HG02943 (cell line): ENCODE measurements at regions not wholly inside any gene's neighbourhood (a gene's known extent, or its start where the extent isn't known, plus 50 kb on each side); places are given as distances from the start of the nearest gene placed in this dataset.
"Not testable (repeated sequence)": the region's sequence is repeated elsewhere in the genome, so short reads cannot be mapped to it uniquely, and the experiment has no call there.

Experiments
- ATAC-seq: cut with Tn5 transposase; IDR thresholded peaks from one replicate; pipeline ENCODE4 v1.9.1; 2021; ENCODE audit warnings: mild to moderate bottlenecking, low read depth, moderate library complexity; ENCODE audit not compliant: unreplicated experiment

DNA sequence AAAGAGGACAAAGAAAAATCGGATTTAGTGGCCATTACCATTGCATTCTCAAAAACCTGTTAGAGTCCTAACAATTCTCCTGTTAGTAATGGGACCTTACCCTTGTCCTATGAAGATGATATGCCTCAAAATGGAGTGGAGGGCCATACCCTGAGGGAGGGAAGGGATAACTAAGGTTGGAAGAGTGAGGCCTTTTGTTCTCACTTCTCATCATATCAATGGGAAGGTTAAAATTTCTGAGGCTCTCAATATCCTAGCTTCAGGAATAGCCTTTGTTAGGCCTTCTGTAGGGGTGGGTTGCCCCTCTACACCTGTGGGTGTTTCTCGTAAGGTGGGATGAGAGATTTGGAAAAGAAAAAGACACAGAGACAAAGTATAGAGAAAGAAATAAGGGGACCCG lies 109.4 kb upstream of the SGIP1 start:
- not testable (repeated sequence) for ATAC-seq

- ATAC-seq: no peak
These were observed 107.6 kb upstream of the SGIP1 start for GRCh38 chr1:66426239-66426853.

GRCh38 chr1:66430815-66431214 lies 103.1 kb upstream of the SGIP1 start:
- not testable (repeated sequence) for ATAC-seq

- ATAC-seq: no peak
These were observed 102.0 kb upstream of the SGIP1 start for GRCh38 chr1:66431999-66432398.

DNA sequence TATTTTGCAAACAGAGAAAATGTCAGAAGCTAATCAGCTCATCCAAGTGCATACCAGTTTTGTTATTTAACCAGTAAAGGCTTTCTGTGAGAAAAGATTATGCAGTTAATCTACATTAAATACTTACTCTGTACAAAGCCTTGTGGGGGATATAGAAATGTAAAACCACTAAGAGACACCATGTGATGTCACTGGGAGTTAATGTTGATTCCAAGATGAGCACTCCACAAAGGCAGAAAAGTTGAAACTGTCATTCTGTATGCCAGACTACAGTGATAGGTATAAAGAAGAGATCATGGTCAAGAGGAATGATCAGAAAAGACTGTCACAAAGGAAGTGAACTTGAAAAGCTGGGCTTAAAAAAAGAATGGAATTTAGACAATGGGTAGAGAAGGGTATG lies 100.3 kb upstream of the SGIP1 start:
- no peak for ATAC-seq

GRCh38 chr1:66434096-66434495 lies 99.9 kb upstream of the SGIP1 start:
- no peak for ATAC-seq

GRCh38 chr1:66435541-66435940 lies 98.4 kb upstream of the SGIP1 start:
- ATAC-seq: no peak

DNA sequence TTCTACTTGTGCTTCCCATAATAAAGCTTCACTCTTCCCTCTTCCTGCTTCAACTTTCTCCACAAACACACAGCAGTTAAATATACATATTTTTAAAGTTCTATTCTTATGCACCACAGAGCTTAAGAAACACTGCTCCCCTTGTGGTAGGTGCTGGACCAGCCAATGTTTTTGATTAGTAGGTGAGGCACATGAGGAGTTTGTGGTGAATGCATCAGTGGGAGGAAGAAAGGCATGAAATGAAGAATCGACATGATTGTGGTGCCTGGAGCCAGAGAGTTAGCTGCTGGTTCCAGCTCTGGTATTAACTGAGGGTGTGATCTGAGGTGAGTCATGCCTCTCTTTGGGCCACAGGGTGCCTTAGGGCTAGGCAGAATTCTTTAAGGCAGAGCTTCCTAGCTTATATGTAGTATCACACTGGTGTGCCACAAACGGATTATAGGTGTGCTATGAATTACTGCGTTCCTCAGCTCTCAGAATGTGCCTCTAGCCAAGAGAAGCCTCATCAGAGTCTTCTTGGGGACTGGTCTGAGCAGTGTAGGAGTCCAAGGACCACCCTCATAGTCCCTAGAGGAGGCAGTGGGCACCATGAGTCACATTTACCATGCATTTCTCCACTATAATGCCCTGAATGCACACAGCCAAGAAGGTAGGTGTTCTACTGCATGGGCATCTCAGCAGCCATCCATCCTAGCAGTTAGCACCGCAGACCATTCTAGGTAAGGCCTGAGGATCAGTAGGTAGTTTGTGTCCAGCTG lies 97.4 kb upstream of the SGIP1 start:
- ATAC-seq: peak; percentile 53

- ATAC-seq: peak; percentile 24
These were observed 96.9 kb upstream of the SGIP1 start for GRCh38 chr1:66437136-66437401.

- no peak for ATAC-seq
These were observed 95.9 kb upstream of the SGIP1 start for GRCh38 chr1:66438062-66438461.

- ATAC-seq: no peak
These were observed 95.5 kb upstream of the SGIP1 start for GRCh38 chr1:66438501-66438900.

DNA sequence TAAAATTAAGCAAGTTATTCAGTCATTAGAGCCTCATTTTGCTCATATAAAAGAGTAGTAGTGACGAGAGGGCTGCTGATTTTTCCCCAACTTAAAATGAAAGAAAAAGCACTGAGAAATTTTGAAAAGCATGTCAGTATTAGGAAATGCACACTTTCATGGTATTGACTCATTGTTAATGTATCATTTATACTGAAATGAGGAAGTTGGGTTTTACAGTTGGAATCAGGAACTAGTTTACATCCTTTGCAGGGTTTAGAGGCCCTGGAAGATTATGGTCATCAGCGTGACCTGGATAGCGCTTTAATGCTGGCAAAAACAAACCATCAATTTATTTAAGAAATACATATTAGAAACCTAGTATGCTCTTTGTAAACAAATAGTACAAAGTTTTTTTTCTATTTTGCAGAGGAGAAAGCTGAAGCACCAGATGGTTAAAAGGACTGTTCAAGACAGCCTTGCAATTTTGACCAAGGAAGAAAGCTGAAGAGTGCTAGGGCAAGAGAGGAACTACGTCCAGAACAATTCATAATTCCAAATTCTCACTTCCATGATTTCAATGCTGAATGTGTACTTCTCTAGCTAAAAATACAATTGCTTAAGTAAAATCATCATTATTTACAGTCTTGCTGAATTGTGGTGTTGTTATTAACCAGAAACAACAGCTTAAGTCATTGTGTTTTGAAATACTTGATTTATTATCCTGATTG lies 94.8 kb upstream of the SGIP1 start:
- peak; percentile 47 for ATAC-seq

GRCh38 chr1:66443793-66444192 lies 90.2 kb upstream of the SGIP1 start:
- no peak for ATAC-seq

GRCh38 chr1:66444438-66445265 lies 89.3 kb upstream of the SGIP1 start:
- ATAC-seq: no peak

DNA sequence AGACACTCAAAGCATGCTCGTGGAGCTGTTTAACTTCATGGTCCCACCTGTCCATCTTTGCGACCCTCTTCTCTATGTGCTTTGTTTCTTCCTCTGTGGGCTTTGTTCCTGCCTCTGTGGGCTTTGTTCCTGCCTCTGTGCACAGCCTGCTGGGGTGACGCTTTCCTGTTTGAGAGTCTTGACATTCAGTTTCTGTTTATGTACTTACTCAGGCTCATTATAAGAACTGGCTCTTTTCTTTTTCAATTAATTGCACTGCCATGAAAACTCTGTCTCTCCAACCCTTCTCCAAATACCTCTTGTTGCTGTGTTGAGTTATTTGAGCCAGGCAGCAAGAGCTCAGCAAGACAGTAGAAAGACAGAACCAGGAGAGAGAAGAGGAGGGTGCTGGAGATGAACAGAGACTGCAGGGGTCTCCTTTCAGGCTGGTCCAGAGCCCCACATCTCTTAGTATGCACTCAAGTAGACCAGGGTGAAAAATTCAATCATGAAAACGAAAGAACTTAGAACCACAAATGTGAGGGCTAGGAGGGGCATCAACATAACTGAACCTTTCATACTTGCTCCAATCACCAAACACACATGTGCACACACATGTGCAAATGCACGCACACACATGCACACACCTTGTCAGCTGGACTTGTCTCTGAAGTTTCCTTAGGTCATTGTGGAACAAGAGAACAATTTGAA lies 88.3 kb upstream of the SGIP1 start:
- peak; percentile 79 for ATAC-seq

DNA sequence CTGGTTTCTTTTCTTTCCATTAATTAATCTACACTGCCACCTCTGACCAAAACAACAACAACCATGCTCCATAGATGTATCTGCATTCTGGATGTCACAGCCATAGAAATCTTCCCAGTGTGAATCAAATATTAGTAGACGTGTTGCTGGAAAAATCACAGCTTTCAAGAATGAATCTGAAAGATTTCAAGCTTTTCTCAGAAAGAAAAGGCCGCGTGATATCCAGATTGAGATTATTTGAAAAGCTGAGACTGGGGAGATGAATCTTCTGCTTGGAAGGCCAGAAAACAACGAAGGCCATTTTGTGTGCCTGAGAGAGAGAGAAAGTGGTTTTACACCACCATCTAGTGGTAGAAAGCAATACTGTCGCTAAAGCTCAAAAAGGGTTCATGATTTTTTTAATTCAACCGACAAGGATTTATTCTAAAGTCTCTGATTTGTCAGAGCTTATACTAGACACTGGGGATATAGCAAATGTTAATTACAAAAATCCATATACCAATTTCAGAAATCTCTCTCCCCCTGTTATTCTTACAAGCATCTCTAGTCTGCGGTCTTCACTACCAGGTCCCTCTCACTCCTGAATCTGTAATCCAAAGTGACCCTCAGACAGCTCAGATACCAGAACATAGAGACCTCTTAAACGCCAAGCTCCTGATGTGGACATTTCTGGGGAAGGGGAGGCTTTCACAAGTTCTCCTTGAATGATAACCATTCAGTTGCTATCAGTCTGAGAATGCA lies 87.5 kb upstream of the SGIP1 start:
- peak; percentile 47 for ATAC-seq

GRCh38 chr1:66450043-66450514 lies 83.9 kb upstream of the SGIP1 start:
- no peak for ATAC-seq

GRCh38 chr1:66450847-66451246 lies 83.1 kb upstream of the SGIP1 start:
- no peak for ATAC-seq

- no peak for ATAC-seq
These were observed 81.8 kb upstream of the SGIP1 start for GRCh38 chr1:66452162-66452561.

- peak; percentile 89 for ATAC-seq
These were observed 81.0 kb upstream of the SGIP1 start for GRCh38 chr1:66452982-66453381.
